WTC11 (cell line): ENCODE measurements at regions not wholly inside any gene's neighbourhood (a gene's known extent, or its start where the extent isn't known, plus 50 kb on each side); places are given as distances from the start of the nearest gene placed in this dataset.

Source experiments
- ATAC-seq: fragments of 200-7000 bp; cut with Tn5 transposase; 2 replicates; pipeline ENCODE4 v1.10.0; 2021; ENCODE audit warnings: mild to moderate bottlenecking, moderate library complexity
- CTCF ChIA-PET: fragments of 300-600 bp; sonication (Branson Sonifier 250); formaldehyde crosslinking; loops from one replicate; lab custom pipeline; 2021; ENCODE audit warnings: antibody characterized with exemption; lab: Charles Lee
- POLR2A ChIA-PET: fragments of 350-600 bp; sonication (Branson Sonifier 250); formaldehyde crosslinking; loops from one replicate; lab custom pipeline; 2021; ENCODE audit warnings: antibody characterized with exemption; lab: Charles Lee
- DNase-seq: peaks from one replicate; pipeline ENCODE4 v3.0.0; 2021; ENCODE audit warnings: low spot score
- H3K27ac Mint-ChIP-seq: 2 replicates; pipeline ENCODE4 v1.8.0; 2021; ENCODE audit warnings: mixed read lengths
- H3K27me3 Mint-ChIP-seq: 2 replicates; pipeline ENCODE4 v1.8.0; 2021; ENCODE audit warnings: low read depth, mild to moderate bottlenecking, moderate library complexity, mixed read lengths
- H3K36me3 Mint-ChIP-seq: 2 replicates; pipeline ENCODE4 v1.8.0; 2021; ENCODE audit warnings: mixed read lengths
- H3K4me1 Mint-ChIP-seq: 2 replicates; pipeline ENCODE4 v1.8.0; 2022; ENCODE audit warnings: mixed read lengths
- H3K4me3 Mint-ChIP-seq: 2 replicates; pipeline ENCODE4 v1.8.0; 2021; ENCODE audit warnings: mild to moderate bottlenecking, moderate library complexity, mixed read lengths
- H3K9me3 Mint-ChIP-seq: 2 replicates; pipeline ENCODE4 v1.8.0; 2021; ENCODE audit warnings: mixed read lengths
- EMX1 ChIP-seq: fragments of 250-450 bp; sonication (Bioruptor Pico); IDR thresholded peaks from 2 replicates; pipeline ENCODE4 v1.8.0; 2021; ENCODE audit warnings: mild to moderate bottlenecking
- ESRRA ChIP-seq: sonication (generic); formaldehyde crosslinking; IDR thresholded peaks from 2 replicates; pipeline ENCODE4 v1.8.1; 2022; ENCODE audit warnings: mild to moderate bottlenecking, missing genetic modification reagents, borderline replicate concordance
- FOXJ3 ChIP-seq: sonication (generic); formaldehyde crosslinking; IDR thresholded peaks from 2 replicates; pipeline ENCODE4 v1.9.0; 2021; ENCODE audit warnings: missing genetic modification reagents, mild to moderate bottlenecking, borderline replicate concordance
- FOXP1 ChIP-seq: sonication (generic); formaldehyde crosslinking; IDR thresholded peaks from 2 replicates; pipeline ENCODE4 v1.8.0; 2022; ENCODE audit warnings: missing genetic modification reagents, mild to moderate bottlenecking, moderate library complexity, borderline replicate concordance
- GTF2I ChIP-seq: fragments of 250-450 bp; sonication (Bioruptor Pico); conservative IDR thresholded peaks from 2 replicates; pipeline ENCODE4 v1.4.0; 2021; ENCODE audit warnings: mild to moderate bottlenecking
- IRF2 ChIP-seq: sonication (generic); formaldehyde crosslinking; IDR thresholded peaks from 2 replicates; pipeline ENCODE4 v1.8.0; 2022; ENCODE audit warnings: low read depth, missing genetic modification reagents, borderline replicate concordance
- MYBL2 ChIP-seq: sonication (generic); formaldehyde crosslinking; IDR thresholded peaks from 2 replicates; pipeline ENCODE4 v1.8.1; 2023; ENCODE audit warnings: mild to moderate bottlenecking, moderate library complexity, missing genetic modification reagents
- NFE2L1 ChIP-seq: sonication (generic); formaldehyde crosslinking; IDR thresholded peaks from 2 replicates; pipeline ENCODE4 v1.8.1; 2023; ENCODE audit warnings: missing genetic modification reagents
- NR3C1 ChIP-seq: sonication (generic); formaldehyde crosslinking; conservative IDR thresholded peaks from 2 replicates; pipeline ENCODE4 v1.8.1; 2023; ENCODE audit warnings: low read depth, mild to moderate bottlenecking, missing genetic modification reagents
- OVOL2 ChIP-seq: fragments of 250-450 bp; sonication (Bioruptor Pico); IDR thresholded peaks from 2 replicates; pipeline ENCODE4 v1.9.0; 2021; ENCODE audit warnings: mild to moderate bottlenecking, borderline replicate concordance
- PRRX2 ChIP-seq: fragments of 250-450 bp; sonication (Bioruptor Pico); IDR thresholded peaks from 2 replicates; pipeline ENCODE4 v1.8.0; 2021; ENCODE audit warnings: mild to moderate bottlenecking
- RELA ChIP-seq: sonication (generic); formaldehyde crosslinking; IDR thresholded peaks from 2 replicates; pipeline ENCODE4 v1.8.1; 2022; ENCODE audit warnings: missing genetic modification reagents, mild to moderate bottlenecking, borderline replicate concordance
- SMAD4 ChIP-seq: sonication (generic); formaldehyde crosslinking; IDR thresholded peaks from 2 replicates; pipeline ENCODE4 v1.8.0; 2022; ENCODE audit warnings: mild to moderate bottlenecking, missing genetic modification reagents
- SOX15 ChIP-seq: fragments of 250-450 bp; sonication (Bioruptor Pico); IDR thresholded peaks from 2 replicates; pipeline ENCODE4 v1.9.0; 2021; ENCODE audit warnings: mild to moderate bottlenecking
- ZNF219 ChIP-seq: sonication (generic); formaldehyde crosslinking; IDR thresholded peaks from 2 replicates; pipeline ENCODE4 v1.8.0; 2023; ENCODE audit warnings: missing genetic modification reagents, mild to moderate bottlenecking, borderline replicate concordance
- ZNF396 ChIP-seq: fragments of 250-450 bp; sonication (Bioruptor Pico); IDR thresholded peaks from 2 replicates; pipeline ENCODE4 v1.8.0; 2021; ENCODE audit warnings: mild to moderate bottlenecking, moderate library complexity, borderline replicate concordance
- ZNF416 ChIP-seq: fragments of 250-450 bp; sonication (Bioruptor Pico); IDR thresholded peaks from 2 replicates; pipeline ENCODE4 v1.9.0; 2021; ENCODE audit warnings: mild to moderate bottlenecking, inconsistent platforms
- TF ChIP-seq, protein P1 (sequence below): fragments of 250-450 bp; sonication (Bioruptor Pico); IDR thresholded peaks from 2 replicates; pipeline ENCODE4 v1.9.0; 2021; ENCODE audit warnings: moderate library complexity, mild to moderate bottlenecking, inconsistent platforms, borderline replicate concordance
- TF ChIP-seq, protein P2 (sequence below): sonication (generic); formaldehyde crosslinking; IDR thresholded peaks from 2 replicates; pipeline ENCODE4 v1.8.1; 2022; ENCODE audit warnings: mild to moderate bottlenecking, moderate library complexity, missing genetic modification reagents
- TF ChIP-seq, protein P3 (sequence below): sonication (generic); formaldehyde crosslinking; IDR thresholded peaks from 2 replicates; pipeline ENCODE4 v1.8.0; 2023; ENCODE audit warnings: missing genetic modification reagents, mild to moderate bottlenecking, borderline replicate concordance
- TF ChIP-seq, protein P4 (sequence below): sonication (generic); formaldehyde crosslinking; IDR thresholded peaks from 2 replicates; pipeline ENCODE4 v1.8.1; 2023; ENCODE audit warnings: mild to moderate bottlenecking, missing genetic modification reagents, moderate library complexity
- TF ChIP-seq, protein P5 (sequence below): fragments of 250-450 bp; sonication (Bioruptor Pico); IDR thresholded peaks from 2 replicates; pipeline ENCODE4 v1.9.0; 2021; ENCODE audit warnings: mild to moderate bottlenecking

DNA sequence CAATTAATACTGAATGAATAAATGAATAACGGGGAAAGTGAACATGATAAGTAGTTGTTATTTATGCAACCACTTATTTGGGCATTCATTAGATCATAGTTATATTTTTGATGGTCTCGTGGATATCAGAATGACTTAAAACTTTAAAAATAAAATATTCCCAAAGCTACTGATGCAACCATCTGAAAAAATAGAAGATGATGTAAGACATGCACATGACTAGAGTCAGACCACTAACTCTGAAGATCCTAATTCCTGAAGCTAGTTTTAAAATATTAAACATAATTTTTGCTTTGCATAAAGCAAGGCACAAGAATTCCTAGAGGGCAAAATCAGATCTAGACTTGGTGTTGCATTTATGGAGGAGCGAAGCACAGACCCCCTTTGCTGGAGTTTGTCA lies 616.1 kb downstream of the IRS1 start:
- POLR2A ChIA-PET, result no interaction called here
- 0 out of 2 replicates have a peak, but pooled peaks cover under 1% of the 10 kb centered on the region for H3K36me3 Mint-ChIP-seq

DNA sequence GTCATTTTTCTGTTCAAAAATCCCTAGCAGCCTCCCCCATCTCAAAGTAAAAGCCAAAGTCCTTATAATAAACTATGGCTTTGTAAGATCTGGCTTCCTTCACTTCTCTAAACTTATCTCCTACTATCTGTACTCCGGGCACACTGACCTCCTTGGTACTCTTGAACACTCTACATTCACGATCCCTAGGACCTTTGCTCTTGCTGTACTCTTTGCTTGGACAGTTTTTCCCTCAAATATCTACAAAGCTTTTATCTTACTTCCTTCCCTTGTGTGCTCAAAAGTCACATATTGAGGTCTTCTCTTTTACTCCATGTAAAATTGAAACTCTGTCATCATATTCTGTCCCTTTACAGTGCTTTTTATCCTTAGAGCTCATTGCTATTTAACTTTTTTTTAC lies 616.6 kb downstream of the IRS1 start:
- ChIA-PET POLR2A (no interaction called here), CTCF (no interaction called here)
- TF ChIP-seq PRRX2 (CRISPR knock-in tag), result no peak
- no peak for TF ChIP-seq ESRRA (CRISPR knock-in tag)
- TF ChIP-seq ZNF219, result no peak
- TF ChIP-seq, protein P1, sequence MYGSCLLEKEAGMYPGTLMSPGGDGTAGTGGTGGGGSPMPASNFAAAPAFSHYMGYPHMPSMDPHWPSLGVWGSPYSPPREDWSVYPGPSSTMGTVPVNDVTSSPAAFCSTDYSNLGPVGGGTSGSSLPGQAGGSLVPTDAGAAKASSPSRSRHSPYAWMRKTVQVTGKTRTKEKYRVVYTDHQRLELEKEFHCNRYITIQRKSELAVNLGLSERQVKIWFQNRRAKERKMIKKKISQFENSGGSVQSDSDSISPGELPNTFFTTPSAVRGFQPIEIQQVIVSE (CRISPR knock-in tag), result no peak
- TF ChIP-seq, protein P2, sequence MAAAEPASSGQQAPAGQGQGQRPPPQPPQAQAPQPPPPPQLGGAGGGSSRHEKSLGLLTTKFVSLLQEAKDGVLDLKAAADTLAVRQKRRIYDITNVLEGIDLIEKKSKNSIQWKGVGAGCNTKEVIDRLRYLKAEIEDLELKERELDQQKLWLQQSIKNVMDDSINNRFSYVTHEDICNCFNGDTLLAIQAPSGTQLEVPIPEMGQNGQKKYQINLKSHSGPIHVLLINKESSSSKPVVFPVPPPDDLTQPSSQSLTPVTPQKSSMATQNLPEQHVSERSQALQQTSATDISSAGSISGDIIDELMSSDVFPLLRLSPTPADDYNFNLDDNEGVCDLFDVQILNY (CRISPR knock-in tag), result no peak
- no peak for TF ChIP-seq FOXJ3 (CRISPR knock-in tag)
- TF ChIP-seq, protein P3, sequence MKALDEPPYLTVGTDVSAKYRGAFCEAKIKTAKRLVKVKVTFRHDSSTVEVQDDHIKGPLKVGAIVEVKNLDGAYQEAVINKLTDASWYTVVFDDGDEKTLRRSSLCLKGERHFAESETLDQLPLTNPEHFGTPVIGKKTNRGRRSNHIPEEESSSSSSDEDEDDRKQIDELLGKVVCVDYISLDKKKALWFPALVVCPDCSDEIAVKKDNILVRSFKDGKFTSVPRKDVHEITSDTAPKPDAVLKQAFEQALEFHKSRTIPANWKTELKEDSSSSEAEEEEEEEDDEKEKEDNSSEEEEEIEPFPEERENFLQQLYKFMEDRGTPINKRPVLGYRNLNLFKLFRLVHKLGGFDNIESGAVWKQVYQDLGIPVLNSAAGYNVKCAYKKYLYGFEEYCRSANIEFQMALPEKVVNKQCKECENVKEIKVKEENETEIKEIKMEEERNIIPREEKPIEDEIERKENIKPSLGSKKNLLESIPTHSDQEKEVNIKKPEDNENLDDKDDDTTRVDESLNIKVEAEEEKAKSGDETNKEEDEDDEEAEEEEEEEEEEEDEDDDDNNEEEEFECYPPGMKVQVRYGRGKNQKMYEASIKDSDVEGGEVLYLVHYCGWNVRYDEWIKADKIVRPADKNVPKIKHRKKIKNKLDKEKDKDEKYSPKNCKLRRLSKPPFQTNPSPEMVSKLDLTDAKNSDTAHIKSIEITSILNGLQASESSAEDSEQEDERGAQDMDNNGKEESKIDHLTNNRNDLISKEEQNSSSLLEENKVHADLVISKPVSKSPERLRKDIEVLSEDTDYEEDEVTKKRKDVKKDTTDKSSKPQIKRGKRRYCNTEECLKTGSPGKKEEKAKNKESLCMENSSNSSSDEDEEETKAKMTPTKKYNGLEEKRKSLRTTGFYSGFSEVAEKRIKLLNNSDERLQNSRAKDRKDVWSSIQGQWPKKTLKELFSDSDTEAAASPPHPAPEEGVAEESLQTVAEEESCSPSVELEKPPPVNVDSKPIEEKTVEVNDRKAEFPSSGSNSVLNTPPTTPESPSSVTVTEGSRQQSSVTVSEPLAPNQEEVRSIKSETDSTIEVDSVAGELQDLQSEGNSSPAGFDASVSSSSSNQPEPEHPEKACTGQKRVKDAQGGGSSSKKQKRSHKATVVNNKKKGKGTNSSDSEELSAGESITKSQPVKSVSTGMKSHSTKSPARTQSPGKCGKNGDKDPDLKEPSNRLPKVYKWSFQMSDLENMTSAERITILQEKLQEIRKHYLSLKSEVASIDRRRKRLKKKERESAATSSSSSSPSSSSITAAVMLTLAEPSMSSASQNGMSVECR (CRISPR knock-in tag), result no peak
- no peak for TF ChIP-seq IRF2 (CRISPR knock-in tag)
- DNase-seq (no peak), ATAC-seq (no peak)
- H3K36me3 Mint-ChIP-seq, result peaks cover 5% of the 10 kb centered on the region
- no peak overlapping the region for H3K4me3 Mint-ChIP-seq
- H3K9me3 Mint-ChIP-seq, result peaks cover 6% of the 10 kb centered on the region
- H3K4me1 Mint-ChIP-seq, result peaks cover 15% of the 10 kb centered on the region
- H3K27me3 Mint-ChIP-seq, result no peaks in the 10 kb centered on the region
- no peak overlapping the region for H3K27ac Mint-ChIP-seq

More for the DNA sequence above, 616.1 kb downstream of the IRS1 start:
- Mint-ChIP-seq H3K27ac (no peak overlapping the region), H3K9me3 (peaks cover under 1% of the 10 kb centered on the region), H3K27me3 (no peaks in the 10 kb centered on the region)
- ATAC-seq (no peak), DNase-seq (no peak)
- CTCF ChIA-PET, result interaction anchor here (1.1 kb wide), 1 partner anchor 32 kb away, joined by 3 read pairs; no protein-coding TSS in a partner anchor
- TF ChIP-seq, protein P4, sequence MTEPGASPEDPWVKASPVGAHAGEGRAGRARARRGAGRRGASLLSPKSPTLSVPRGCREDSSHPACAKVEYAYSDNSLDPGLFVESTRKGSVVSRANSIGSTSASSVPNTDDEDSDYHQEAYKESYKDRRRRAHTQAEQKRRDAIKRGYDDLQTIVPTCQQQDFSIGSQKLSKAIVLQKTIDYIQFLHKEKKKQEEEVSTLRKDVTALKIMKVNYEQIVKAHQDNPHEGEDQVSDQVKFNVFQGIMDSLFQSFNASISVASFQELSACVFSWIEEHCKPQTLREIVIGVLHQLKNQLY, result no peak
- no peak for TF ChIP-seq ESRRA (CRISPR knock-in tag)
- no peak for TF ChIP-seq EMX1
- no peak for TF ChIP-seq FOXP1 (CRISPR knock-in tag)
- TF ChIP-seq NR3C1 (CRISPR knock-in tag), result no peak
- no peak for TF ChIP-seq GTF2I (CRISPR knock-in tag)
- no peak for TF ChIP-seq MYBL2
- no peak for TF ChIP-seq SOX15 (CRISPR knock-in tag)
- TF ChIP-seq NFE2L1 (CRISPR knock-in tag), result no peak
- no peak for TF ChIP-seq SMAD4 (CRISPR knock-in tag)
- no peak for TF ChIP-seq RELA
- TF ChIP-seq, protein P5, sequence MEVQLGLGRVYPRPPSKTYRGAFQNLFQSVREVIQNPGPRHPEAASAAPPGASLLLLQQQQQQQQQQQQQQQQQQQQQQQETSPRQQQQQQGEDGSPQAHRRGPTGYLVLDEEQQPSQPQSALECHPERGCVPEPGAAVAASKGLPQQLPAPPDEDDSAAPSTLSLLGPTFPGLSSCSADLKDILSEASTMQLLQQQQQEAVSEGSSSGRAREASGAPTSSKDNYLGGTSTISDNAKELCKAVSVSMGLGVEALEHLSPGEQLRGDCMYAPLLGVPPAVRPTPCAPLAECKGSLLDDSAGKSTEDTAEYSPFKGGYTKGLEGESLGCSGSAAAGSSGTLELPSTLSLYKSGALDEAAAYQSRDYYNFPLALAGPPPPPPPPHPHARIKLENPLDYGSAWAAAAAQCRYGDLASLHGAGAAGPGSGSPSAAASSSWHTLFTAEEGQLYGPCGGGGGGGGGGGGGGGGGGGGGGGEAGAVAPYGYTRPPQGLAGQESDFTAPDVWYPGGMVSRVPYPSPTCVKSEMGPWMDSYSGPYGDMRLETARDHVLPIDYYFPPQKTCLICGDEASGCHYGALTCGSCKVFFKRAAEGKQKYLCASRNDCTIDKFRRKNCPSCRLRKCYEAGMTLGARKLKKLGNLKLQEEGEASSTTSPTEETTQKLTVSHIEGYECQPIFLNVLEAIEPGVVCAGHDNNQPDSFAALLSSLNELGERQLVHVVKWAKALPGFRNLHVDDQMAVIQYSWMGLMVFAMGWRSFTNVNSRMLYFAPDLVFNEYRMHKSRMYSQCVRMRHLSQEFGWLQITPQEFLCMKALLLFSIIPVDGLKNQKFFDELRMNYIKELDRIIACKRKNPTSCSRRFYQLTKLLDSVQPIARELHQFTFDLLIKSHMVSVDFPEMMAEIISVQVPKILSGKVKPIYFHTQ (CRISPR knock-in tag), result no peak
- no peak for TF ChIP-seq ZNF416 (CRISPR knock-in tag)
- TF ChIP-seq ZNF396, result no peak
- no peak for TF ChIP-seq OVOL2 (CRISPR knock-in tag)
- TF ChIP-seq, all 79 proteins: peak for 0
- Mint-ChIP-seq H3K4me1 (peaks cover 15% of the 10 kb centered on the region), H3K4me3 (no peak overlapping the region)
